HTR-8/SVneo (cell line): ENCODE measurements at regions not wholly inside any gene's neighbourhood (a gene's known extent, or its start where the extent isn't known, plus 50 kb on each side); places are given as distances from the start of the nearest gene placed in this dataset.

Experiments
- DNase-seq: peaks from one replicate; pipeline ENCODE4 v3.0.0; 2011; ENCODE audit warnings: low spot score, mixed read lengths; ENCODE audit not compliant: insufficient read length
- FAIRE-seq: peaks from 2 replicates; lab custom pipeline; 2011; peaks lifted over from hg19 to GRCh38; lab: Jason Lieb, UNC

DNA sequence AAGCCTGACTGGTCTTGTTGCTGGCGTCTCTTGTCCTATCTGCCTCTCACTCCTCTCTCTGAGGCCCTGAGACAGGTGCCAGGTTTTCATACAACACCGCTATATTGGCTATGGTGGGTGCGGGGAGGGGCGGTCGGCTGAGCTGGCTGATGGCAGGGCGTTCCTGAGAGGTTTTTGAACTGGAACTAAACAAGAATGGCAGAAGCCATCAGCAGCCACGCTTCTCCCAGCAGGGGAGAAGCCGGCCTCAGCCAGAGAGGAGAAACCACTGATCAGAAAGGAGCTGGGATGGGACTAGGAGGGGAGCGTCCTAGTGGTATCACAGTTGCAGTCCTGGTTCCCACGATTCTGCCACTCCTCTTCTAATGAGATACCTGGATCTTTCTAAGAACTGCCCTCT, 89.9 kb upstream of the PRR23E start:
- FAIRE-seq, result no peak
- no peak for DNase-seq

DNA sequence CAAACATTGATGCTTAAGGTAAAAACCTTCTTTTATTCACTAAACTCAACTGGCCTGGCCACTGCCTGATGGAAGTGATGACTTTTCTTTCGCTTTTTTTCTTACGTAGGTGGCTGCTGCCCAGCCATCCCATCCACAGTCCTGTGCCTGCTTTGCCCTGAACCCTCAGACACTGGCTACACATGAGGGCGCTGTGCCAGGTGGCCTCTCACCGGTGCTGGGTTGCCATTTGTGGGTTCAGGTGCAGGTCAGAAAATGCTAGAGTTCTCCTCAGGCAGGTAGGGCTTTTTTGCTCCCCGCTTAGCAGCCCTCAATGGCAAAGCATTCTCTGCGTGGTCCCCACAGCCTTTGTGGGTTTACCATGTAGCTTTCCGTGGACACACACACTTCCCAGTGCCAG, 88.3 kb upstream of the PRR23E start:
- FAIRE-seq (no peak), DNase-seq (no peak)

DNA sequence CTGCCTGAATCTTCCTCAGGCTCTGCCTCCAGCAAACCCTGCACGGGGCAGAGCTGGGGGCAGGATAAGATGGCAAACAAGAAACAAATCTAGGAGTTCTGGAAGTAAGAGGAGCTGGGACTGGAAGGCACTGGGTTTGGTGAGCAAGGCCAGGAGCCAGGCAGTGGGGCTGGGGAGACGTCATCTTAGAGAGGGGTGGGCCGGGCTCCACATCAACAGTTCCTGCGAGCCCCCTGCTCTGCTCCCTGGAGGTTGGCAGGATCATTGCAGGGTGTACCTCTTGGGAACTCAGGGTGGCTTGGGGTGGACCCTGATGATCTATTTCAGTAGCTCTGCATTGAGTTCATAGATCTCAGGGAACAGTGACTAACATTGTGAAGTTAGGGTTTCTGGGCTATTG, 87.3 kb upstream of the PRR23E start:
- DNase-seq (no peak), FAIRE-seq (no peak)

DNA sequence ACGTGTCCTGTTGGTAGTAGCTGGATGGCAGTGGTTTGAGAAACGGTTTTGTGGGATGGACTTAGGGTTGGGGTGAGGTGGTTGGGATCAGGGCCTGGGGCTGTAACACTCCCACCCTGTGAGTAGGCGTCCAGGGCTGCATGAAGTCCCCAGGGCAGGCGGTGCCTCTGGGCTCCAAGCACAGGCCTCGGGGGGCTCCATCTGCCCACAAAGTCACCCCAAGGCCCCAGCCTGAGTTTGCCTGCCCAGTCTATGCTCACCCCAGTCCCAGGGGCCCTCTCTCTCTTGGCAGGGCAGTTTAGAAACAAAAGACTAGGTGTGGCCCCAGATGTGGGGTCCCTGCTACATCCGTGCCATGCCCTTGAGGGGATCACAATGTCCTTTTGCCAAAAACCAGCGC, 86.9 kb upstream of the PRR23E start:
- no peak for DNase-seq

DNA sequence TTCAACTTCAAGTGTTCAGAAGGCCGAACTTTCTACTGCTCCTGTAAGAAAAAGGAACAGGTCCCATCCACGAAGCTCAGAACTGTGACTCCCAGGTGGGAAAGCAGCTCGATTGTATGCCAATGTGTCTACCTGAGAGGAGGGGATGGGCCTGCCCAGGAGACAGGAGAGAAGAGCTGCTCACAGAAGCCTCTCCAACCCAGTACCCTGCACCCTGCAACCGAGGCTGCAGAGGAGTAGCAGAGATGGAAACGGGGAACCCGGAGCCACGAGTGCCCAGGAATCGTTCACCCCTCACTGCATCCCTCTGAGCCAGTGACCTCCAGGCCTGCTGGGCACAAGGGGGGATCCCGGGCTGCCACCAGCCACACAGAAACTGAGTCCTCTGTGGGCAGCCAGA, 86.5 kb upstream of the PRR23E start:
- DNase-seq, result no peak
- FAIRE-seq, result no peak

More for the DNA sequence above, 86.9 kb upstream of the PRR23E start:
- no peak for FAIRE-seq

DNA sequence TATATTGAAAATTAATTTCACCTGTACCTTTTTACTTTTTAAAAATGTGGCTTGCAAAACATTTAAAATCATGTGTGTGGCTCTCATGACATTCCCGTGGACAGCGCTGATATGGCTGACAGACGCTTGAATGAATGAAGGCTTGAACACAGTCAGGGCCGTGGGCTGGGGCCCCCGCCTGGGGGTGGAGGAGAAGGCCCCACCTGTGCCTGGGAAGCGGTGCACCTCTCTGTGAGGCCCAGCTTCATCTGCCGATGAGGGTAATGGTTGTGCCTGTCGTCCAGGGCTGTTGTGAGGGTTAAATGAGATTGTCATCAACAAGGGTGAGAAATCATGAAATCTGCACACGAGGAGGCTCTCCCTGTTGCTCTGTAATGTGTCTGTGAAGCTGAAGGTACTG, 85.9 kb upstream of the PRR23E start:
- DNase-seq, result no peak
- no peak for FAIRE-seq

DNA sequence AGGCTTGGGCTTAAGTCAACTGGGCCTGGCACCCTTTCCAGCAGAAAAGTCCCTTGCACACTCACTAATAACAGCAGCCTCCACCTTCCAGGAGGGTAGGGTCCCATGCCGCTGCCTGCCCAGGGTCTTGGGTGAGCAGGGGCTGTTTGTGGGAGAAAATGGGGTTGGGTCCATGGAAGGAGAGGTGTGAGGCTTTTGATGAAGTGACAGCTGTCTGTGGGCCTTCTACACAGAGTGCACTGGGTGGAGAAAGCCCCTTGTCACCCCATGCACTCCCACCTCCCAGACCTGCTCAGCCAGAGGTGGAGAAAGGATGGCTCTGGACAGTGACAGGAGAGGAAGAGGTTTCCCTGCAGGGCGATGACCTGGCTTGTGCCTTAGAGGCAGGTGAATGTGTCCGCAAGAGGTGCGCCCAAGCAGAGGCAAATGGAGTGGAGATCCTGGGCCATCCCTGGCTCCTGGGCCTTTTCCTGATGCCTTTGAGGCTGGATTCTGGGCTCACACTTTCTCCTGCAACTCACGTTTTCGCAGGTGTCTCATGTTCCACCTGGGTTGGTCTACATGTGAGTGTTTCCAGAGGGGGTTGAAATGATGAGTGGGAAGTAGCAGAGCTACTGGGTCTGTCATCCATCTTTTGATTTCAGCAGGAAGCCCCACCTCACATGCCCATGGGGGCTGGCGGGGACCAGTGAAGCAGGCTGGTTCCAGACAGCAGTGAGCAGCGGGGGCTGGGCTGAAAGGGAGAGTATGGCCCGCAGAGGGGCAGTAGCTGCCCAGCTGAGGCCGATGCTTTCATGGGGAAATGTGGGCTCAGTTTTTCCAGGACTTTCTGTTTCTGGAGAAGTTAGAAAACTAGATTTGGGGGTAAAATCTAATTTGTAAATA, 85.2 kb upstream of the PRR23E start:
- DNase-seq, result no peak
- no peak for FAIRE-seq

DNA sequence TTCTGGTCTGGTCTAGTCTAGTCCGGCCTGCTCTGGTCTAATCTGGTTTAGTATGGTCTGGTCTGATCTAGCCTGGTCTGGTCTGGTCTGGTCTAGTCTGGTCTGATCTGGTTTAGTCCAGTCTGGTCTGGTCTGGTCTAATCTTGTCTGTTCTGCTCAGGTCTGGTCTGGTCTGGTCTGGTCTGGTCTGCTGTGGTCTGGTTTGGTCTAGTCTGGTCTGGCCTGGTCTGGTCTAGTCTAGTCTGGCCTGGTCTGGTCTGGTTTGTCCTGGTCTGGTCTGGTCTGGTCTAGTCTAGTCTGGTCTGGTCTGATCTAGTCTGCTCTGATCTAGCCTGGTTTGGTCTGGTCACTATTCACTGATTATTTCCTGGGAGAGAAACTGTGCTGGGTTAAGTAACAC, 84.1 kb upstream of the PRR23E start:
- DNase-seq, result no peak
- FAIRE-seq, result no peak

DNA sequence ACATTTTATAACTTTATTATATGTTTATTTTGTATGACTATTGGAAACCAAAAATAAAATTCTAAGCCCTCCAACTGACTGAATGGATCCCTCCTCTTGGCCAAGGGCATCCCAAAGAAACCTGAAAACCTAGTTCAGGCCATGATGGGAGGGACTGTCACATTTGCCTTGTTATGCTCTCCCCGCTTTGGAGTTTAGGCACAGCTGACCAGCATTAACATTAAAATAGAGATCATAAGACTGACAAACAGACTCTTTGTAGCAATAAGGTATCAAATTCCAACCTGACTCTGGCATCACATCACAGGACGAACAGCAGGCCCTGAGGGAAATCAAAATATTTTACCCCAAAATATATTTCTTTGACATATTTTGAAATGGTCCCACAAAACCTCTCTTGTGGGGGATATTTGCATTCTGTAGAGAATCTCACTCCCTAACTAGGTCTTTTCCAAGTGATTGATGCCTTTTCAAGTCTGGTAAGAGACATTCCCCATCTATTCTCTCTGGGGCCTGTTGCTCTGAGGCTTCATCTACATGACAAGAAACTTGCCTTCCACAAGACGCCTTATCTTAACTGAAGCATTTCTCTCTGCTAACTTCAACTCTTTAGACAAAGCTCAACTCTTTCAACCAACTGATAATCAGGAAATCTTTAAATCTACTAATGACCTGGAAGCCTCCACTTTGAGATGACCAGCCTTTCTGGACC, 81.8 kb upstream of the PRR23E start:
- FAIRE-seq (no peak), DNase-seq (no peak)

DNA sequence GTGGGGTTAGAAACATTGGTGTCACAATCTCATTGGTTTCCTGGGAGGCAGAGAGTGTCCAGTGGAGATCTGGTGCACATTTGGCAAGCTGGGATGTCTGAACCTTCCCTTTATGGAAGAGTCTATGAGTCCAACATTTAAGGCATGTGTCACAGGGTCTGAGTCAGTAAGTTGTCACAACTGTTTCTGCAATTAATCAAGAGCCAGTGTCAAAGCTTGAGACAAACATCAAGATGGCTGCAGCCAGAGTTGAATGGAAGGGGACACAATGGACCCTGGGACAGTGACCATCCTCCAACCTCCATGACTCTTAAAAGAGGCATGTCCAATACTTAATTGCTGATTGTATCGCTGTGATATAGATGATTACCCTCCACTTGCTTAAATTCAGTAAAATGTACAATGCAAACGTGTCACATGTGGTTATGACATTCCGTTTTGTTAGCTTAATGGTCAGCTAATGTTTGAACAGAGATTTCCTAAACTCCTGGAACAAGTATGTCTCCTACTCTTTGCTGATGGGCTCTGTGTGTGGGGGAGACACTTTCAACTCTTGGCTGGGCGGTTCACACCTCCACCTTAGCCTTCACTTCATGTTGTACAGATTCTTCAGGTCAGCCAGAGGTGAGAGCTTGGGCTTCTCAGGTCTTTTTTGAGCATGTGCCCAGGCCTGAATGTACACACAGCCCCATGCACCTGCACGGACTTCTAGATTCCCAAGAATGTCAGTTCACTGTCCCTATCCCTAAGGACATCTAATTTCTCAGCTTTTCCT, 79.9 kb upstream of the PRR23E start:
- no peak for FAIRE-seq
- no peak for DNase-seq

DNA sequence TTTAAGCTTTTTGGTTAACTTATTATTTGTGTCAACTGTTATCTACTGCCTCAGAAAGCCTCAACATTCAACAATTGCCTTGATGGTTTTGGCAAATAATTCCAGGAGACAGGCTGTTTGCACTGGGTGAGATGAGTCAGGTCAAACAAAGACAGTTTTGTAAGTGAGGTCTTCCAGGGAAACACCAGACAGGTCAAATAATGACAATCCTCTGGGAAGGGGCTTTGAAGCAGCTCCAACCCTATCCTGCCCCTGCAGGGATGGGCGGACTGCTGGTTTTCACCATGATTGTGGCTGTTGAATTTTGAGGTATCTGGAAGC, 79.4 kb upstream of the PRR23E start:
- no peak for DNase-seq
- FAIRE-seq, result no peak

DNA sequence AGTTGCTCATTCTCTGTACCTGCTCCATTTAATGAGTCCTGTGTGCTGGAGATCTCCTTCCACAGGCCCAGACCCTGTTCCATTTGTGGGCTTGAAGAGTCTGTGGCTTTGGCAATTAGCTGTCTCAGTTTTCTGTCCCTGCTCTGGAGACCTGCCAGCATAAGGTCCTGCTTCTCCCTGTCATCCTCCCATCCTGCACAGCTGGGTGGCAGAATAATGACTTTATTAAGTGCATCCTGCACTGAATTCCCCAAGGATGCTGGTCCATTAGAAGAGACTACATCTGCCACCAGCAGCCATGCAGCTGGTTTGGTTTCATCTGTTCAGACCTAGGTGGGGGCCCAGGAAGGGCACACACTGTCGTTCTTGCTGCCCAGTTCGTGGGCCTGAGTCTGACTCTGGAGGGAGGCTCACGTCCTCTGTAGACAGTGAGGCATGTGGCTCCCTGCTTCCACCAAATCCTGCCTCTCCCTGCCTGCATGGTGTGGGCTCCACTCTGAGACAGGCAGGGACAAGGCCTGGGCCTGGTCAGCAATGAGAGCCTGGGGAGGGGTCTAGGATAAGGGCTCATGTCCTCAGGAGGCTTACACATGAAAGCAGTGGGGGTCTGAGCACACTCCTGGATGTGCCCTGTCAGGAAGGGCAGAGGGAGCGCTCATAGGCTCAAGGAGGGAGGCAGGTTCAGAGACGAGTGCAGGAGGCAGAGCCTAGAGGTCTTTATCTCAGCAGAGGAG, 78.4 kb upstream of the PRR23E start:
- FAIRE-seq (no peak), DNase-seq (no peak)

DNA sequence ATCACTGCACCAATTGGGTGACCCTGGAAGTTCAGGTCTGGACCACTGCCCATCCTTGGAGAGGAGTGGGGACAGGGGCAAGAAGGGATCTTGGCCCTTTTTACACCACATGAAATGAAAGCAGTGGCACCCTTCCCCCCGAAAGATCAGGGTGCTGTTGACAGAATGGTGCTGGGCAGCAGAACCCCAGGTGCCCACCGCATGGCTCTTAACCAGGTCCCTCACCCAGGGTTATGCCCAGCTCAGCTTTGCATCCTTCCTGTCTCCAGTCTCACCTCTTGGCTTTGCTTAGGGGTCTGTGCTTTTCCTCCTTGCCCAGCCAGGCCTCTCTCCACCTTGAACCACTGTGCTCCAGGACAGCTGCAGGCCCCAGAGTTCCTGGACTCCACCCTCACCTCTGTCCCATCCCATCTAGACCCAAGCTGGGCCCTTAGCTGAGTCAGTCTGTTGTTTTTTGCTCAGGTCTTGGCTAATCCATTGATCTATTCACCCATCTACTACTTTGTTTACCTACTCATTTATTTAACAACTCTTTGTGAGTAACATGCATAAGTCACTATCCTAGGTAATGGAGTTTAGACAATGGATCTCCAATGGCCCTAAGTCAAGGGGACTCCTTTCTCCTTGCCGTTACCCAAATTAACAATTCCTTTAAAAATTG, 77.1 kb upstream of the PRR23E start:
- FAIRE-seq (no peak), DNase-seq (no peak)

DNA sequence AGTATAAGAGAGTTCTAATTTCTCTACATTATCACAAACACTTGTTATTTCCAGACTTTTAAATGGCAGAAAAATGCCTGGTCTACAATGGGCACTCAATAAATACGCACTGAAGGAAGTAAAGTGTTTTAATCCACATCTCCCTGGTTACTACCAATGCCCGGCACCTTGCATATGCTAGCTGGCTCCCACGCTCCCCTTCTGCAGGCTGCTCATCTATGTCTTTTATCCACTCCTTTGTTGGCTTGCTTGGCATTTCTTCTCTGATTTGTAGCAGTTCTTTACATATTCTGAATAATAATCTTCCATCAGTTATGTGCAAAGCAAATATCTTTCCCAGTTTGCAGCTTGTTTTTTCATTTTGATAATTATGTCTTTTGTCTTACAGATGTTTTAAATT, 74.6 kb upstream of the PRR23E start:
- FAIRE-seq, result no peak
- no peak for DNase-seq

DNA sequence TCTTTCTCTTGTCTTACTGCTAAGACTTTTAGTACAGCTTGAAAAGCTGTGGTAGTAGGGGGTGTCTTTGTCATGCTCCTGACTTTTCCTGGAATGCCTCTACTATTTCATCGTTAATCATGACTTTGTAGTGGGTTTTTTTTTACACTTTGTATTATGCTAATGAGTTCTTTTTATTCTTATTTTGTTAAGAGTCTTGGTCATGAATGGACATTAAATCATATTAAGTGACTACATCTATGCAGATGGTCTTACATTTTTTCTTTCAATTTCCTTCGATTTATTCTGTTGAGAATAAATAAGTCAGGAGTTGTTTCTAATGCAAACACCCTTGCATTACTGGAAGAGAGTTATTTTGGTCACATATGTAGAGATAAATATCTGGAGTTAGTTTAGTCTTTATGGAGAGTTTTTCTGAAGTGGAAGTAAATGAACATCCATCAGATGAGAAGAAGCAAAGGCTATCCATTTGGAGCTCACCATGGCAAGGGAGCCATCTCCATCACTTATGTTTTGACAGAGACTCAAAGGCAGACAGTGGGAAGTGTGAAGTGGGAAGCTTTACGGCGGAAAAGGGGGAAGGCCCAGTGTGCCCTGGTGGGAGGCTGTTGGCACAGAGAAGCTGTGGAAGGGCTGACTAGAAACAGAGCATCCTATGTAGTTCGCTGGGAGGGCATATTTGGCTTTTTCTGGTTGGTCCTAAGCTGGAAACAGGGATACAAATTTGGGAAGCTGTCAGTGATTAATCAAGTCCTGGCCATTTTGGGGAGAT, 73.1 kb upstream of the PRR23E start:
- FAIRE-seq, result no peak
- no peak for DNase-seq

DNA sequence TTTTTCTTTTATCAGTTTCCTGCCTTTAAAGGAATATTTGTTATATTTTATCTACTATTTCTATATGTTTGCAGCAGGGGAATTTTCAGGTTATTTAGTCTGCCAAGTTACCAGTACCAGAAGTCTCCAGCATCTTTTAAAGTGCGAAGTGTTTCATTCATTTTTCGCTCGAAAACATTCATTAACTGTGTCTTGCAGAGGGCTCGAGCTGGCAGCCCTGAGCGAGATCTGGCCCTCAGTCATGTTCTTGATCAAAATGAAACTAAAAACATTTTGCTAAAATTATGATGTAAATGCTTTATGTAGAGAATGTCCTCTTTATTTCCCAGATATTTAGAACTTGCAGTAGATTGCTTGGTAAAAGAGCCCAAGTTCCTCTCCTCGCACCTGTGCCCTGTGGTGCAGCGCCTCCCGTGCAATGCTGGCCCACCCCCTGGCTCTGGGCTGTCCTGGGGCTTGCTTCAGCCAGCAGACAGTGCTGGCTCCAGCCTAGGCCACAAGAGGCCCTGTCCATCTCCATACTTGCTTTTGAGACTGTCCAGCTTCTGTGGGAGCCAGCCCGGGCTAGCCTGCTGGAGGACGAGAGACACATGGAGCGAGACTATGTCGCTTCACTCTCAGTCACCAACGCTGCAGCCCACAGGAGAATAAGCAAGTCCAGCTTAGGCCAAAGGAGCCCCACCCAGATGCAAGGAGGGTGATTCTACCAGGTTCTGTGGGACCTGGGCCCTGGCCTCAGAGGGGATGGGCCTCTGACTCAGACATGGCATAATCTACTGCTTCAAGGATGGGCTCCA, 71.9 kb upstream of the PRR23E start:
- FAIRE-seq, result no peak
- DNase-seq, result no peak

DNA sequence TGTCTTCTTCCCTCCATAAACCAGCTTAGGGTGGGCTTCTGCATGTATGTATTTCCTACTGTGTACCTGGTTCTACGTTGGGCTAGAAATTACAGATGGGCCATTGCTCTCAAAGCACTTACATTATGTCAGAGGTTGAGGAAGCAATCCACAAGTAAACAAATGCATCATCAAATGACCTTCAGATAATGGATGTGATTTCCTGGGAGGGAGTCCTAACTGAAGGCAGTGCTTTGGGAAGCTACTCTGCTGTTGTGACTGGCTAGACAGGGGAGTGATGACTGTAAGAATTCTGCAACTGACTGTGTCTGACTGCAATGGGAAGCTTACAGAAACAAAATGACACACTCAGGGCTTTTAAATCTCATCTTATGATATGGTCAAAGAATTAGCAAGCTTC, 71.0 kb upstream of the PRR23E start:
- FAIRE-seq (no peak), DNase-seq (no peak)

DNA sequence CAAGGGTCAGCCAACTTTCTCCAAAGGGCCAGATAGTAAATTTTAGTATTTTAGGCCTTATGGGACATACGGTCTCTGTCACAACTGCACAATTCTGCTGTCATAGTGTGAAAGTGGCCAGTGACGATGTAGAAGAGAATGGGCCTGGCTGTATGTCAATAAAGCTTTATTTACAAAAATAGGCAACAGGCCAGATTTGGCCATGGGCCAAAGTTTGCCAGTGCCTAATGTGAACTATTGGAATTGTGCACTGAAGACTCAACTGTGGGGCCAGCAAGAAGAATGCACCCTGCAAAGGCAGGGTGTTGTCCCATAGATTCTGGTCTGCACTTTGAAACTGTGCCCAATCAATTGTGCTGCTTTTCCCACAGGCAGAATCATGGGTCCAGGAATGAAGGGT, 69.4 kb upstream of the PRR23E start:
- FAIRE-seq, result no peak
- DNase-seq, result no peak
